ENCODE measurements at regions not wholly inside any gene's neighbourhood (a gene's known extent, or its start where the extent isn't known, plus 50 kb on each side); places are given as distances from the start of the nearest gene placed in this dataset.
"Not testable (repeated sequence)": the region's sequence is repeated elsewhere in the genome, so short reads cannot be mapped to it uniquely, and the experiment has no call there.

GRCh38 chr22:22321743-22322611 is 77.4 kb downstream of the VPREB1 start:
- not testable (repeated sequence) for H3K4me3 ChIP-seq (ENCODE audit: low read length in 2 of 2); H3K27ac ChIP-seq (ENCODE audit: low read depth in 1 of 2, low read length in 1 of 2); H3K9me3 ChIP-seq (ENCODE audit: control insufficient read depth in 2 of 2, insufficient read depth in 1 of 2, low read length in 1 of 2); H3K27me3 ChIP-seq (ENCODE audit: control insufficient read depth in 2 of 2, insufficient read depth in 1 of 2, low read length in 1 of 2); H3K4me1 ChIP-seq (ENCODE audit: control insufficient read depth in 2 of 2, insufficient read depth in 2 of 2, low read length in 2 of 2)
- peaks cover 16 to 19% of the 10 kb centered on the region in 2 donors for H3K36me3 ChIP-seq (ENCODE audit: control insufficient read depth in 2 of 2, insufficient read depth in 2 of 2, low read length in 1 of 2)
- peak in 7 of 9 donors; percentile 32 to 81 (median 62) for DNase-seq (ENCODE audit: low read depth in 6 of 9, low spot score in 9 of 9)
- 45% methylated on average over 11 of the region's 11 CpGs for WGBS

- Histone ChIP-seq H3K4me1 (ENCODE audit: control insufficient read depth in 2 of 2, insufficient read depth in 2 of 2, low read length in 2 of 2) (no peaks in the 10 kb centered on the region), H3K27ac (ENCODE audit: low read depth in 1 of 2, low read length in 1 of 2) (no peak overlapping the region), H3K27me3 (ENCODE audit: control insufficient read depth in 2 of 2, insufficient read depth in 1 of 2, low read length in 1 of 2) (no peaks in the 10 kb centered on the region), H3K36me3 (ENCODE audit: control insufficient read depth in 2 of 2, insufficient read depth in 2 of 2, low read length in 1 of 2) (peaks cover 16 to 17% of the 10 kb centered on the region in 2 donors), H3K9me3 (ENCODE audit: control insufficient read depth in 2 of 2, insufficient read depth in 1 of 2, low read length in 1 of 2) (no peaks in the 10 kb centered on the region), H3K4me3 (ENCODE audit: low read length in 2 of 2) (no peak overlapping the region)
- DNase-seq (ENCODE audit: low read depth in 6 of 9, low spot score in 9 of 9), result no peak
- 97% methylated on average over 10 of the region's 10 CpGs for WGBS
Measured at GRCh38 chr22:22322792-22323191, 78.2 kb downstream of the VPREB1 start.

GRCh38 chr22:22327723-22328122 is 83.1 kb downstream of the VPREB1 start:
- Histone ChIP-seq H3K27me3 (ENCODE audit: control insufficient read depth in 2 of 2, insufficient read depth in 1 of 2, low read length in 1 of 2) (peaks cover 0 to 2% of the 10 kb centered on the region in 2 donors), H3K9me3 (ENCODE audit: control insufficient read depth in 2 of 2, insufficient read depth in 1 of 2, low read length in 1 of 2) (no peaks in the 10 kb centered on the region), H3K4me1 (ENCODE audit: control insufficient read depth in 2 of 2, insufficient read depth in 2 of 2, low read length in 2 of 2) (no peaks in the 10 kb centered on the region), H3K27ac (ENCODE audit: low read depth in 1 of 2, low read length in 1 of 2) (no peak overlapping the region), H3K4me3 (ENCODE audit: low read length in 2 of 2) (no peak overlapping the region), H3K36me3 (ENCODE audit: control insufficient read depth in 2 of 2, insufficient read depth in 2 of 2, low read length in 1 of 2) (no peaks in the 10 kb centered on the region)
- 81% methylated on average over 2 of the region's 2 CpGs for WGBS
- DNase-seq (ENCODE audit: low read depth in 6 of 9, low spot score in 9 of 9), result no peak

GRCh38 chr22:22329792-22330191 is 85.2 kb downstream of the VPREB1 start:
- Histone ChIP-seq H3K4me1 (ENCODE audit: control insufficient read depth in 2 of 2, insufficient read depth in 2 of 2, low read length in 2 of 2) (no peaks in the 10 kb centered on the region), H3K4me3 (ENCODE audit: low read length in 2 of 2) (no peak overlapping the region), H3K27me3 (ENCODE audit: control insufficient read depth in 2 of 2, insufficient read depth in 1 of 2, low read length in 1 of 2) (peaks cover 0 to 2% of the 10 kb centered on the region in 2 donors), H3K36me3 (ENCODE audit: control insufficient read depth in 2 of 2, insufficient read depth in 2 of 2, low read length in 1 of 2) (no peaks in the 10 kb centered on the region), H3K9me3 (ENCODE audit: control insufficient read depth in 2 of 2, insufficient read depth in 1 of 2, low read length in 1 of 2) (no peaks in the 10 kb centered on the region), H3K27ac (ENCODE audit: low read depth in 1 of 2, low read length in 1 of 2) (no peak overlapping the region)
- 82% methylated on average over 2 of the region's 2 CpGs for WGBS
- DNase-seq (ENCODE audit: low read depth in 6 of 9, low spot score in 9 of 9), result no peak

GRCh38 chr22:22335640-22336039 is 91.1 kb downstream of the VPREB1 start:
- 87% methylated on average over 5 of the region's 5 CpGs for WGBS

GRCh38 chr22:22336333-22336732 is 91.7 kb downstream of the VPREB1 start:
- not testable (repeated sequence) for H3K27me3 ChIP-seq (ENCODE audit: control insufficient read depth in 2 of 2, insufficient read depth in 1 of 2, low read length in 1 of 2); H3K36me3 ChIP-seq (ENCODE audit: control insufficient read depth in 2 of 2, insufficient read depth in 2 of 2, low read length in 1 of 2); H3K4me3 ChIP-seq (ENCODE audit: low read length in 2 of 2); H3K9me3 ChIP-seq (ENCODE audit: control insufficient read depth in 2 of 2, insufficient read depth in 1 of 2, low read length in 1 of 2); H3K27ac ChIP-seq (ENCODE audit: low read depth in 1 of 2, low read length in 1 of 2); DNase-seq (ENCODE audit: low read depth in 6 of 9, low spot score in 9 of 9); H3K4me1 ChIP-seq (ENCODE audit: control insufficient read depth in 2 of 2, insufficient read depth in 2 of 2, low read length in 2 of 2)
- WGBS, result 52% methylated on average over 2 of the region's 2 CpGs

More at GRCh38 chr22:22335640-22336039, 91.1 kb downstream of the VPREB1 start:
- not testable (repeated sequence) for H3K9me3 ChIP-seq (ENCODE audit: control insufficient read depth in 2 of 2, insufficient read depth in 1 of 2, low read length in 1 of 2); H3K27me3 ChIP-seq (ENCODE audit: control insufficient read depth in 2 of 2, insufficient read depth in 1 of 2, low read length in 1 of 2); H3K4me3 ChIP-seq (ENCODE audit: low read length in 2 of 2); H3K36me3 ChIP-seq (ENCODE audit: control insufficient read depth in 2 of 2, insufficient read depth in 2 of 2, low read length in 1 of 2); DNase-seq (ENCODE audit: low read depth in 6 of 9, low spot score in 9 of 9); H3K27ac ChIP-seq (ENCODE audit: low read depth in 1 of 2, low read length in 1 of 2); H3K4me1 ChIP-seq (ENCODE audit: control insufficient read depth in 2 of 2, insufficient read depth in 2 of 2, low read length in 2 of 2)

- 94% methylated on average over 3 of the region's 3 CpGs for WGBS
- H3K27me3 ChIP-seq (ENCODE audit: control insufficient read depth in 2 of 2, insufficient read depth in 1 of 2, low read length in 1 of 2); H3K9me3 ChIP-seq (ENCODE audit: control insufficient read depth in 2 of 2, insufficient read depth in 1 of 2, low read length in 1 of 2): not testable (repeated sequence)
Measured at GRCh38 chr22:22338778-22339177, 94.2 kb downstream of the VPREB1 start.

GRCh38 chr22:22341736-22342135 is 97.2 kb downstream of the VPREB1 start:
- Histone ChIP-seq H3K4me1 (ENCODE audit: control insufficient read depth in 2 of 2, insufficient read depth in 2 of 2, low read length in 2 of 2) (peaks cover 0 to 3% of the 10 kb centered on the region in 2 donors), H3K9me3 (ENCODE audit: control insufficient read depth in 2 of 2, insufficient read depth in 1 of 2, low read length in 1 of 2) (no peaks in the 10 kb centered on the region), H3K36me3 (ENCODE audit: control insufficient read depth in 2 of 2, insufficient read depth in 2 of 2, low read length in 1 of 2) (no peaks in the 10 kb centered on the region), H3K4me3 (ENCODE audit: low read length in 2 of 2) (no peak overlapping the region), H3K27me3 (ENCODE audit: control insufficient read depth in 2 of 2, insufficient read depth in 1 of 2, low read length in 1 of 2) (no peaks in the 10 kb centered on the region), H3K27ac (ENCODE audit: low read depth in 1 of 2, low read length in 1 of 2) (no peak overlapping the region)
- DNase-seq (ENCODE audit: low read depth in 6 of 9, low spot score in 9 of 9), result no peak
- WGBS, result 90% methylated on average over 4 of the region's 4 CpGs

More at GRCh38 chr22:22338778-22339177, 94.2 kb downstream of the VPREB1 start:
- not testable (repeated sequence) for DNase-seq (ENCODE audit: low read depth in 6 of 9, low spot score in 9 of 9); H3K27ac ChIP-seq (ENCODE audit: low read depth in 1 of 2, low read length in 1 of 2); H3K4me1 ChIP-seq (ENCODE audit: control insufficient read depth in 2 of 2, insufficient read depth in 2 of 2, low read length in 2 of 2); H3K4me3 ChIP-seq (ENCODE audit: low read length in 2 of 2); H3K36me3 ChIP-seq (ENCODE audit: control insufficient read depth in 2 of 2, insufficient read depth in 2 of 2, low read length in 1 of 2)

GRCh38 chr22:22342697-22343580 is 98.4 kb downstream of the VPREB1 start:
- peak in 7 of 9 donors; percentile 26 to 73 (median 50) for DNase-seq (ENCODE audit: low read depth in 6 of 9, low spot score in 9 of 9)
- H3K9me3 ChIP-seq (ENCODE audit: control insufficient read depth in 2 of 2, insufficient read depth in 1 of 2, low read length in 1 of 2), result no peaks in the 10 kb centered on the region
- peaks cover 0 to 3% of the 10 kb centered on the region in 2 donors for H3K4me1 ChIP-seq (ENCODE audit: control insufficient read depth in 2 of 2, insufficient read depth in 2 of 2, low read length in 2 of 2)
- no peaks in the 10 kb centered on the region for H3K27me3 ChIP-seq (ENCODE audit: control insufficient read depth in 2 of 2, insufficient read depth in 1 of 2, low read length in 1 of 2)
- H3K27ac ChIP-seq (ENCODE audit: low read depth in 1 of 2, low read length in 1 of 2), result no peak overlapping the region
- H3K36me3 ChIP-seq (ENCODE audit: control insufficient read depth in 2 of 2, insufficient read depth in 2 of 2, low read length in 1 of 2), result no peaks in the 10 kb centered on the region
- H3K4me3 ChIP-seq (ENCODE audit: low read length in 2 of 2), result no peak overlapping the region
- 68% methylated on average over 8 of the region's 8 CpGs for WGBS
